ENCODE measurements at regions not wholly inside any gene's neighbourhood (a gene's known extent, or its start where the extent isn't known, plus 50 kb on each side); places are given as distances from the start of the nearest gene placed in this dataset.

DNA sequence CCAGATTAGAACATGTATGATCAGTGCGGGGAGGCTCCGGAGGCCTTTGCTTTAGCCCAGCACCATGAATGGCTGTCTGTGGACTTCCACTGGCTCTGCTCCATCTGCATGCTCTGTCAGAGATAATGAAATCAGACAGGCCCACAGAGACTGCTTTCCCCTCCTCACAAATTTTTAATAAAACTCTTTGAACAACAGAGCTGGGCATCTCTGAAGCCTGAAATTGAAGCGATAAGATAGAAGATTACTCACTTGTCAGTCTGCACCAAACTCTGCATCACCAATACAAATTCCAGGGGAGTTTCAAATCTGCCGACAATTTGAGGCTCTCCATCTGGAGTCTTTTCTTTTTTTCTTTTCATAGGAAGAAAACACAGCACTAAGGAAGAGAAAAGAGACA, 110.0 kb downstream of the DYRK2 start (continued):
- TF ChIP-seq, protein P1, sequence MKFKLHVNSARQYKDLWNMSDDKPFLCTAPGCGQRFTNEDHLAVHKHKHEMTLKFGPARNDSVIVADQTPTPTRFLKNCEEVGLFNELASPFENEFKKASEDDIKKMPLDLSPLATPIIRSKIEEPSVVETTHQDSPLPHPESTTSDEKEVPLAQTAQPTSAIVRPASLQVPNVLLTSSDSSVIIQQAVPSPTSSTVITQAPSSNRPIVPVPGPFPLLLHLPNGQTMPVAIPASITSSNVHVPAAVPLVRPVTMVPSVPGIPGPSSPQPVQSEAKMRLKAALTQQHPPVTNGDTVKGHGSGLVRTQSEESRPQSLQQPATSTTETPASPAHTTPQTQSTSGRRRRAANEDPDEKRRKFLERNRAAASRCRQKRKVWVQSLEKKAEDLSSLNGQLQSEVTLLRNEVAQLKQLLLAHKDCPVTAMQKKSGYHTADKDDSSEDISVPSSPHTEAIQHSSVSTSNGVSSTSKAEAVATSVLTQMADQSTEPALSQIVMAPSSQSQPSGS (IDR thresholded peaks at IDR 0.05; ENCODE audit: low read length), result no peak
- TF ChIP-seq JUND (IDR thresholded peaks at IDR 0.05; ENCODE audit: low read length) (no peak), JUN (IDR thresholded peaks at IDR 0.05; ENCODE audit: low read depth, low read length) (no peak), ZNF274 (IDR thresholded peaks at IDR 0.05; ENCODE audit: borderline replicate concordance, extremely low read depth, low read length) (no peak), CTBP2 (IDR thresholded peaks at IDR 0.05; ENCODE audit: borderline replicate concordance, insufficient read depth, insufficient read length, low read length) (no peak), RBBP5 (IDR thresholded peaks at IDR 0.05; ENCODE audit: borderline replicate concordance, low read depth, low read length) (no peak), PHF8 (conservative IDR thresholded peaks at IDR 0.05; ENCODE audit: low read depth, low read length) (no peak), SIX5 (IDR thresholded peaks at IDR 0.05; ENCODE audit: low read depth, low read length) (no peak)

Data from H1 (cell line).